Pancreas (tissue), 10 donors: ENCODE measurements at regions not wholly inside any gene's neighbourhood (a gene's known extent, or its start where the extent isn't known, plus 50 kb on each side); places are given as distances from the start of the nearest gene placed in this dataset.
"Not testable (repeated sequence)": the region's sequence is repeated elsewhere in the genome, so short reads cannot be mapped to it uniquely, and the experiment has no call there.

Source experiments
- ATAC-seq, 4 donors: fragments of 200-7000 bp; cut with Tn5 transposase; one replicate each; pipeline versions ENCODE4 v1.8.0 to v1.9.1; 2020; ENCODE audit warnings: mild to moderate bottlenecking in 4 of 4, moderate library complexity in 4 of 4
- DNase-seq, 6 donors: peaks; one replicate each; pipeline ENCODE4 v3.0.0-alpha.2; 2020
- FAIRE-seq: peaks from 2 replicates; lab custom pipeline; 2012; peaks lifted over from hg19 to GRCh38; lab: Jason Lieb, UNC
- H3K27ac ChIP-seq, 4 donors: fragments of 200-600 bp; sonication (generic); 1 replicate in 3 of 4; 2 replicates in 1 of 4; pipeline versions ENCODE4 v1.5.0 to v1.8.0; 2020
- H3K27me3 ChIP-seq, 4 donors: fragments of 200-600 bp; one replicate each; pipeline ENCODE4 v1.8.0; 2021
- H3K36me3 ChIP-seq, 3 donors: fragments of 200-600 bp; sonication (generic) in 1 of 3; one replicate each; pipeline versions ENCODE4 v1.5.0 to v1.8.0; 2020 to 2021
- H3K4me1 ChIP-seq, 3 donors: fragments of 200-600 bp; one replicate each; pipeline ENCODE4 v1.8.0; 2021
- H3K4me3 ChIP-seq, 4 donors: fragments of 200-600 bp; sonication (generic) in 2 of 4; one replicate each; pipeline versions ENCODE4 v1.5.0 to v1.8.0; 2020 to 2021
- H3K9me3 ChIP-seq, 4 donors: fragments of 200-600 bp; one replicate each; pipeline ENCODE4 v1.8.0; 2021
- CTCF ChIP-seq, 4 donors: fragments of 200-600 bp; sonication (generic) in 3 of 4; IDR thresholded peaks; one replicate each; pipeline versions ENCODE4 v1.5.0 to v1.8.0; 2021; ENCODE audit warnings: antibody characterized with exemption in 4 of 4
- WGBS, 2 donors: extraction: QIAGEN DNeasy Blood & Tissue Kit; methylation state at CpG; one replicate each; pipeline ENCODE4 v1.1.7; 2013; 5-methylcytosine and 5-hydroxymethylcytosine counted together
- intact Hi-C, 3 donors: fragments of 100-400 bp; cut with DNase I; formaldehyde crosslinking; loops; one replicate each; pipeline versions ENCODE4 v1.11.1 to v1.14.2; 2022
- donor health status: healthy with polysubstance abuse.
- donor health status: DM: no; HTN: no; CAD: no; lungs with moderate emphysema.
- donor health status: DM: no; HTN: no; CAD: no.
- donor health status: control.
- donor health status: control.
- donor health status: Bipolar disorder and iron deficiency.
- donor health status: DM: yes; HTN: yes; CAD: no.
- donor health status: DM: no; HTN: no; CAD: no.
- donor health status: DM: no; HTN: no; CAD: no.
- donor health status: DM: yes; HTN: yes; CAD: no.

GRCh38 chr11:80719292-80719646 is 1278.4 kb upstream of the TENM4 start:
- Histone ChIP-seq H3K27me3 (no peaks in the 10 kb centered on the region), H3K4me1 (no peaks in the 10 kb centered on the region), H3K27ac (no peak overlapping the region), H3K36me3 (no peaks in the 10 kb centered on the region), H3K9me3 (no peaks in the 10 kb centered on the region), H3K4me3 (no peak overlapping the region)
- DNase-seq (no peak), FAIRE-seq (no peak), ATAC-seq (no peak)
- intact Hi-C loops = no loop called here
- TF ChIP-seq CTCF (IDR thresholded peaks at IDR 0.05) = no peak

- no peak overlapping the region for H3K27ac ChIP-seq
- no peaks in the 10 kb centered on the region for H3K27me3 ChIP-seq
- intact Hi-C loops = no loop called here
- no peak for TF ChIP-seq CTCF (IDR thresholded peaks at IDR 0.05)
- 41 to 52% methylated on average over 2 of the region's 2 CpGs for WGBS, 2 donors
- FAIRE-seq (no peak), DNase-seq (no peak), ATAC-seq (no peak)
- no peak overlapping the region for H3K4me3 ChIP-seq
- no peaks in the 10 kb centered on the region for H3K4me1 ChIP-seq
- no peaks in the 10 kb centered on the region for H3K9me3 ChIP-seq
- no peaks in the 10 kb centered on the region for H3K36me3 ChIP-seq
Measured at GRCh38 chr11:80718611-80719291, 1277.9 kb upstream of the TENM4 start.

- H3K27ac ChIP-seq = no peak overlapping the region
- no peak for ATAC-seq
- no peaks in the 10 kb centered on the region for H3K9me3 ChIP-seq
- no peak for FAIRE-seq
- 54 to 65% methylated on average over 2 of the region's 2 CpGs for WGBS, 2 donors
- no peak for DNase-seq
- no peaks in the 10 kb centered on the region for H3K27me3 ChIP-seq
- no peak for TF ChIP-seq CTCF (IDR thresholded peaks at IDR 0.05)
- H3K4me3 ChIP-seq = no peak overlapping the region
- intact Hi-C loops = loop anchor here in 1 of 3 donors (10.0 kb wide), 1 partner anchor 57 kb away; no protein-coding TSS in a partner anchor
- no peaks in the 10 kb centered on the region for H3K36me3 ChIP-seq
- H3K4me1 ChIP-seq = no peaks in the 10 kb centered on the region
Measured at GRCh38 chr11:80702264-80702663, 1261.4 kb upstream of the TENM4 start.

- 70 to 76% methylated on average over 4 of the region's 4 CpGs for WGBS, 2 donors
- H3K4me3 ChIP-seq = no peak overlapping the region
- H3K36me3 ChIP-seq = no peaks in the 10 kb centered on the region
- no peaks in the 10 kb centered on the region for H3K4me1 ChIP-seq
- H3K9me3 ChIP-seq = no peaks in the 10 kb centered on the region
- H3K27me3 ChIP-seq = no peaks in the 10 kb centered on the region
- no peak for TF ChIP-seq CTCF (IDR thresholded peaks at IDR 0.05)
- no peak overlapping the region for H3K27ac ChIP-seq
- intact Hi-C loops = loop anchor here in 1 of 3 donors (10.0 kb wide), 1 partner anchor 56 kb away; no protein-coding TSS in a partner anchor
- DNase-seq (no peak), ATAC-seq (no peak), FAIRE-seq (no peak)
Measured at GRCh38 chr11:80700386-80700785, 1259.6 kb upstream of the TENM4 start.

GRCh38 chr11:80699406-80700177 is 1258.8 kb upstream of the TENM4 start:
- WGBS, 2 donors = 78% methylated on average over 16 of the region's 16 CpGs
- not testable (repeated sequence) for FAIRE-seq, H3K36me3 ChIP-seq, H3K4me1 ChIP-seq, H3K4me3 ChIP-seq, DNase-seq, H3K9me3 ChIP-seq, H3K27me3 ChIP-seq, H3K27ac ChIP-seq, ATAC-seq
- intact Hi-C loops = loop anchor here in 1 of 3 donors (10.0 kb wide), 1 partner anchor 55 kb away; no protein-coding TSS in a partner anchor
